ENCODE measurements at regions not wholly inside any gene's neighbourhood (a gene's known extent, or its start where the extent isn't known, plus 50 kb on each side); places are given as distances from the start of the nearest gene placed in this dataset.

DNA sequence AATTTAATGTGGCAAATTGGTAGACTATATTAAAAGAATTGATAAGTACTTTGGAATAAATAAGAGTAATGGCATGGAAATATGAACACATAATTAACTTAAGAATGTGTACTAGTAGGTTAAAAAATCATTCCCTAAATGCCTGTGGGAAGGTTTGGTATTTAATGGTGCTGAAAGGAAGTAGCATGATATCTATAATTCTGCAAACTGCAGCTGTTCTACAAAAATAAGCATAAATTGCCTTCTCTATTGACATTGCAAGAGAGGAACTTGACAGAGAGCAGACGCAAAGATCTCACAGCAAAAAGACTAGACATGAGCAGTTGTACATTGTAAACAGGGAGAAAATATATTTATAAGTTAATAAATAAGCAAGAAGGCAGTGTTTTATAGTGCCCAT, 752.5 kb upstream of the PCDH10 start:
- H3K4me3 Mint-ChIP-seq = no peak overlapping the region
- no peak overlapping the region for H2BK15ac ChIP-seq (ENCODE audit: low read depth, low read length)
- no peaks in the 10 kb centered on the region for H4K20me1 ChIP-seq (ENCODE audit: control insufficient read depth, insufficient read depth, insufficient read length)
- no peaks in the 10 kb centered on the region for H3K27me3 ChIP-seq (ENCODE audit: insufficient read depth, low read length)
- no peak overlapping the region for H3K56ac ChIP-seq (ENCODE audit: insufficient read length, low read depth, low read length)
- no peak overlapping the region for H3T11ph ChIP-seq (ENCODE audit: low read length)
- no peak overlapping the region for H4K8ac ChIP-seq (replicated peaks; ENCODE audit: insufficient read length, low read depth, low read length)
- H4K91ac ChIP-seq (ENCODE audit: insufficient read length, low read depth, low read length) = no peak overlapping the region
- H3K9me3 Mint-ChIP-seq = peaks cover 3 to 10% of the 10 kb centered on the region in 2 experiments; a peak in 4 of 5 replicates
- H2AK5ac ChIP-seq (ENCODE audit: insufficient read length, low read length) = no peak overlapping the region
- H3K23me2 ChIP-seq (ENCODE audit: insufficient read length, low read depth, low read length, poor library complexity, severe bottlenecking) = no peaks in the 10 kb centered on the region
- H3K23ac ChIP-seq (ENCODE audit: insufficient read length, low read depth, low read length) = no peak overlapping the region
- H3K4me2 ChIP-seq (ENCODE audit: insufficient read depth, insufficient read length, low read length) = no peak overlapping the region
- H3K79me1 ChIP-seq (ENCODE audit: insufficient read depth, low read depth, low read length, poor library complexity, severe bottlenecking) = no peaks in the 10 kb centered on the region
- no peak overlapping the region for H3K27ac ChIP-seq (ENCODE audit: insufficient read length, low read depth, low read length)
- no peaks in the 10 kb centered on the region for H3K4me1 Mint-ChIP-seq
- no CpG with 5 or more reads among the region's 1 CpG for WGBS (ENCODE audit: extremely low coverage, insufficient read length, low lambda C conversion rate)
- no peak overlapping the region for H3K9ac ChIP-seq (ENCODE audit: extremely low read depth, insufficient read length, low read length)
- no peak for DNase-seq
- no peak overlapping the region for H2AFZ ChIP-seq (ENCODE audit: low read length)
- no peak overlapping the region for H2BK120ac ChIP-seq (ENCODE audit: low read depth, low read length, poor library complexity, severe bottlenecking)
- H3K4me1 ChIP-seq (ENCODE audit: insufficient read depth, low read length) = no peaks in the 10 kb centered on the region
- no peak overlapping the region for H2BK20ac ChIP-seq (ENCODE audit: low read depth, low read length, poor library complexity, severe bottlenecking)
- TF ChIP-seq, protein P1, sequence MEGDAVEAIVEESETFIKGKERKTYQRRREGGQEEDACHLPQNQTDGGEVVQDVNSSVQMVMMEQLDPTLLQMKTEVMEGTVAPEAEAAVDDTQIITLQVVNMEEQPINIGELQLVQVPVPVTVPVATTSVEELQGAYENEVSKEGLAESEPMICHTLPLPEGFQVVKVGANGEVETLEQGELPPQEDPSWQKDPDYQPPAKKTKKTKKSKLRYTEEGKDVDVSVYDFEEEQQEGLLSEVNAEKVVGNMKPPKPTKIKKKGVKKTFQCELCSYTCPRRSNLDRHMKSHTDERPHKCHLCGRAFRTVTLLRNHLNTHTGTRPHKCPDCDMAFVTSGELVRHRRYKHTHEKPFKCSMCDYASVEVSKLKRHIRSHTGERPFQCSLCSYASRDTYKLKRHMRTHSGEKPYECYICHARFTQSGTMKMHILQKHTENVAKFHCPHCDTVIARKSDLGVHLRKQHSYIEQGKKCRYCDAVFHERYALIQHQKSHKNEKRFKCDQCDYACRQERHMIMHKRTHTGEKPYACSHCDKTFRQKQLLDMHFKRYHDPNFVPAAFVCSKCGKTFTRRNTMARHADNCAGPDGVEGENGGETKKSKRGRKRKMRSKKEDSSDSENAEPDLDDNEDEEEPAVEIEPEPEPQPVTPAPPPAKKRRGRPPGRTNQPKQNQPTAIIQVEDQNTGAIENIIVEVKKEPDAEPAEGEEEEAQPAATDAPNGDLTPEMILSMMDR (conservative IDR thresholded peaks at IDR 0.05) = no peak
- no peak overlapping the region for H2BK12ac ChIP-seq (ENCODE audit: insufficient read length, low read depth, low read length)
- no peaks in the 10 kb centered on the region for H3K9me3 ChIP-seq (ENCODE audit: control insufficient read depth, low read depth, low read length)
- peaks cover 5 to 10% (median 6%) of the 10 kb centered on the region in 3 experiments; a peak in 4 of 7 replicates for H3K36me3 Mint-ChIP-seq (ENCODE audit: insufficient read depth in 1 of 3, low read depth in 3 of 3)
- no peak overlapping the region for H2BK5ac ChIP-seq (ENCODE audit: insufficient read length, low read length)
- H3K4ac ChIP-seq (ENCODE audit: low read depth, low read length) = no peak overlapping the region
- no peak overlapping the region for H3K18ac ChIP-seq (ENCODE audit: insufficient read length, low read depth, low read length)
- no peak overlapping the region for H4K5ac ChIP-seq (ENCODE audit: insufficient read length, low read depth, low read length)
- H3K14ac ChIP-seq (ENCODE audit: insufficient read depth, low read length) = no peak overlapping the region
- H3K27ac Mint-ChIP-seq = no peak overlapping the region
- H3K27me3 Mint-ChIP-seq (ENCODE audit: low read depth) = no peaks in the 10 kb centered on the region
- H3K79me2 ChIP-seq (ENCODE audit: insufficient read depth, low read length) = no peaks in the 10 kb centered on the region
